Activated CD8-positive, alpha-beta T cell treated with anti-CD3 and anti-CD28 coated beads, Interleukin-2, amount 10 ng/mL, durations not matched to agents 7 days and 5 days (primary cell): ENCODE measurements at regions not wholly inside any gene's neighbourhood (a gene's known extent, or its start where the extent isn't known, plus 50 kb on each side); places are given as distances from the start of the nearest gene placed in this dataset.
"Not testable (repeated sequence)": the region's sequence is repeated elsewhere in the genome, so short reads cannot be mapped to it uniquely, and the experiment has no call there.

Source experiments
- ATAC-seq: fragments of 150-1000 bp; cut with Tn5 transposase; one replicate; pipeline ENCODE4 v1.10.0; 2021; ENCODE audit warnings: moderate library complexity
- CTCF ChIA-PET: fragments of 350-600 bp; sonication (Branson Sonifier 250); formaldehyde crosslinking; loops from one replicate; lab custom pipeline; 2021; ENCODE audit warnings: antibody characterized with exemption; lab: Charles Lee
- POLR2A ChIA-PET: fragments of 350-600 bp; sonication (Branson Sonifier 250); formaldehyde crosslinking; loops from one replicate; lab custom pipeline; 2021; ENCODE audit warnings: antibody characterized with exemption; lab: Charles Lee
- DNase-seq: peaks from one replicate; pipeline ENCODE4 v3.0.0-alpha.2; 2020
- H3K27ac Mint-ChIP-seq: one replicate; pipeline ENCODE4 v1.8.0; 2021; ENCODE audit warnings: mild to moderate bottlenecking, mixed read lengths
- H3K27me3 Mint-ChIP-seq: one replicate; pipeline ENCODE4 v1.8.0; 2021; ENCODE audit warnings: low read depth, mixed read lengths
- H3K36me3 Mint-ChIP-seq: one replicate; pipeline ENCODE4 v1.8.0; 2021; ENCODE audit warnings: low read depth, mixed read lengths
- H3K4me1 Mint-ChIP-seq: one replicate; pipeline ENCODE4 v1.8.0; 2021; ENCODE audit warnings: low read depth, mixed read lengths
- H3K4me3 Mint-ChIP-seq: one replicate; pipeline ENCODE4 v1.8.0; 2021; ENCODE audit warnings: mild to moderate bottlenecking, mixed read lengths
- H3K9me3 Mint-ChIP-seq: one replicate; pipeline ENCODE4 v1.8.0; 2022; ENCODE audit warnings: mixed read lengths; ENCODE audit not compliant: insufficient read depth

- H3K36me3 Mint-ChIP-seq: no peaks in the 10 kb centered on the region
Measured at GRCh38 chr5:25415970-25416369, 771.2 kb upstream of the CDH10 start.

GRCh38 chr5:25414742-25415141 is 770.0 kb upstream of the CDH10 start:
- DNase-seq (no peak), ATAC-seq (no peak)
- no peaks in the 10 kb centered on the region for H3K27me3 Mint-ChIP-seq
- H3K9me3 Mint-ChIP-seq: peaks cover 12% of the 10 kb centered on the region
- ChIA-PET POLR2A (no interaction called here), CTCF (interaction anchor here (0.7 kb wide), 1 partner anchor 11 kb away, joined by 3 read pairs; no protein-coding TSS in a partner anchor)
- no peaks in the 10 kb centered on the region for H3K4me1 Mint-ChIP-seq
- no peak overlapping the region for H3K4me3 Mint-ChIP-seq
- H3K36me3 Mint-ChIP-seq: no peaks in the 10 kb centered on the region
- H3K27ac Mint-ChIP-seq: no peak overlapping the region

More at GRCh38 chr5:25415970-25416369, 771.2 kb upstream of the CDH10 start:
- CTCF ChIA-PET: no interaction called here
- ATAC-seq: no peak
- DNase-seq: no peak
- no peaks in the 10 kb centered on the region for H3K27me3 Mint-ChIP-seq
- H3K4me3 Mint-ChIP-seq: no peak overlapping the region
- no peak overlapping the region for H3K27ac Mint-ChIP-seq
- POLR2A ChIA-PET: no interaction called here
- H3K9me3 Mint-ChIP-seq: peaks cover 15% of the 10 kb centered on the region
- H3K4me1 Mint-ChIP-seq: no peaks in the 10 kb centered on the region

GRCh38 chr5:25412116-25412661 is 767.4 kb upstream of the CDH10 start:
- no peaks in the 10 kb centered on the region for H3K4me1 Mint-ChIP-seq
- H3K27me3 Mint-ChIP-seq: no peaks in the 10 kb centered on the region
- no peak for ATAC-seq
- peaks cover 18% of the 10 kb centered on the region for H3K9me3 Mint-ChIP-seq
- DNase-seq: no peak
- H3K36me3 Mint-ChIP-seq: no peaks in the 10 kb centered on the region
- no peak overlapping the region for H3K27ac Mint-ChIP-seq
- CTCF ChIA-PET: no interaction called here
- no peak overlapping the region for H3K4me3 Mint-ChIP-seq
- POLR2A ChIA-PET: no interaction called here

- H3K36me3 Mint-ChIP-seq, POLR2A ChIA-PET, H3K4me3 Mint-ChIP-seq, H3K27ac Mint-ChIP-seq, H3K4me1 Mint-ChIP-seq, ATAC-seq, DNase-seq, H3K27me3 Mint-ChIP-seq, CTCF ChIA-PET: not testable (repeated sequence)
- peaks cover 16% of the 10 kb centered on the region for H3K9me3 Mint-ChIP-seq
Measured at GRCh38 chr5:25407365-25407764, 762.6 kb upstream of the CDH10 start.

- no peaks in the 10 kb centered on the region for H3K4me1 Mint-ChIP-seq
- ATAC-seq (no peak), DNase-seq (no peak)
- CTCF ChIA-PET: no interaction called here
- H3K36me3 Mint-ChIP-seq: no peaks in the 10 kb centered on the region
- no peak overlapping the region for H3K27ac Mint-ChIP-seq
- no peaks in the 10 kb centered on the region for H3K27me3 Mint-ChIP-seq
- peaks cover 21% of the 10 kb centered on the region for H3K9me3 Mint-ChIP-seq
- POLR2A ChIA-PET: no interaction called here
- no peak overlapping the region for H3K4me3 Mint-ChIP-seq
Measured at GRCh38 chr5:25405850-25406249, 761.1 kb upstream of the CDH10 start.

GRCh38 chr5:25399878-25400480 is 755.2 kb upstream of the CDH10 start:
- no peaks in the 10 kb centered on the region for H3K4me1 Mint-ChIP-seq
- H3K9me3 Mint-ChIP-seq: peaks cover 16% of the 10 kb centered on the region
- no peak for ATAC-seq
- no peak overlapping the region for H3K27ac Mint-ChIP-seq
- no peak overlapping the region for H3K4me3 Mint-ChIP-seq
- ChIA-PET CTCF (no interaction called here), POLR2A (no interaction called here)
- DNase-seq: no peak
- no peaks in the 10 kb centered on the region for H3K36me3 Mint-ChIP-seq
- no peaks in the 10 kb centered on the region for H3K27me3 Mint-ChIP-seq

- Mint-ChIP-seq H3K36me3 (no peaks in the 10 kb centered on the region), H3K4me3 (no peak overlapping the region), H3K4me1 (no peaks in the 10 kb centered on the region), H3K9me3 (peaks cover 21% of the 10 kb centered on the region), H3K27ac (no peak overlapping the region), H3K27me3 (no peaks in the 10 kb centered on the region)
- CTCF ChIA-PET: no interaction called here
- DNase-seq (no peak), ATAC-seq (no peak)
- POLR2A ChIA-PET: no interaction called here
Measured at GRCh38 chr5:25393957-25394356, 749.2 kb upstream of the CDH10 start.

GRCh38 chr5:25393256-25393655 is 748.5 kb upstream of the CDH10 start:
- H3K9me3 Mint-ChIP-seq: peaks cover 21% of the 10 kb centered on the region
- H3K27ac Mint-ChIP-seq: no peak overlapping the region
- no peak for ATAC-seq
- H3K4me1 Mint-ChIP-seq: no peaks in the 10 kb centered on the region
- H3K36me3 Mint-ChIP-seq: no peaks in the 10 kb centered on the region
- ChIA-PET POLR2A (no interaction called here), CTCF (no interaction called here)
- H3K27me3 Mint-ChIP-seq: no peaks in the 10 kb centered on the region
- DNase-seq: no peak
- no peak overlapping the region for H3K4me3 Mint-ChIP-seq

GRCh38 chr5:25387953-25388352 is 743.2 kb upstream of the CDH10 start:
- no peaks in the 10 kb centered on the region for H3K27me3 Mint-ChIP-seq
- no peak for ATAC-seq
- ChIA-PET POLR2A (no interaction called here), CTCF (no interaction called here)
- H3K4me3 Mint-ChIP-seq: no peak overlapping the region
- H3K36me3 Mint-ChIP-seq: no peaks in the 10 kb centered on the region
- no peak for DNase-seq
- peaks cover 24% of the 10 kb centered on the region for H3K9me3 Mint-ChIP-seq
- no peak overlapping the region for H3K27ac Mint-ChIP-seq
- H3K4me1 Mint-ChIP-seq: no peaks in the 10 kb centered on the region

- Mint-ChIP-seq H3K36me3 (no peaks in the 10 kb centered on the region), H3K27ac (no peak overlapping the region), H3K9me3 (peaks cover 45% of the 10 kb centered on the region), H3K4me3 (no peak overlapping the region), H3K4me1 (no peaks in the 10 kb centered on the region), H3K27me3 (no peaks in the 10 kb centered on the region)
- DNase-seq (no peak), ATAC-seq (no peak)
- POLR2A ChIA-PET: no interaction called here
- CTCF ChIA-PET: no interaction called here
Measured at GRCh38 chr5:25362799-25363198, 718.0 kb upstream of the CDH10 start.

- POLR2A ChIA-PET: no interaction called here
- no peaks in the 10 kb centered on the region for H3K27me3 Mint-ChIP-seq
- H3K36me3 Mint-ChIP-seq: no peaks in the 10 kb centered on the region
- H3K4me1 Mint-ChIP-seq: no peaks in the 10 kb centered on the region
- DNase-seq: no peak
- H3K27ac Mint-ChIP-seq: no peak overlapping the region
- peaks cover 31% of the 10 kb centered on the region for H3K9me3 Mint-ChIP-seq
- no peak overlapping the region for H3K4me3 Mint-ChIP-seq
- CTCF ChIA-PET: no interaction called here
- ATAC-seq: no peak
Measured at GRCh38 chr5:25358919-25359318, 714.1 kb upstream of the CDH10 start.

- DNase-seq (no peak), ATAC-seq (no peak)
- Mint-ChIP-seq H3K4me1 (no peaks in the 10 kb centered on the region), H3K27ac (no peak overlapping the region), H3K27me3 (no peaks in the 10 kb centered on the region), H3K4me3 (no peak overlapping the region), H3K9me3 (peaks cover 31% of the 10 kb centered on the region), H3K36me3 (no peaks in the 10 kb centered on the region)
- POLR2A ChIA-PET: no interaction called here
- CTCF ChIA-PET: no interaction called here
Measured at GRCh38 chr5:25357605-25358004, 712.8 kb upstream of the CDH10 start.

- DNase-seq: no peak
- no peaks in the 10 kb centered on the region for H3K27me3 Mint-ChIP-seq
- H3K9me3 Mint-ChIP-seq: peaks cover 15% of the 10 kb centered on the region
- no peaks in the 10 kb centered on the region for H3K4me1 Mint-ChIP-seq
- H3K4me3 Mint-ChIP-seq: no peak overlapping the region
- no peak for ATAC-seq
- CTCF ChIA-PET: no interaction called here
- H3K36me3 Mint-ChIP-seq: no peaks in the 10 kb centered on the region
- H3K27ac Mint-ChIP-seq: no peak overlapping the region
- POLR2A ChIA-PET: no interaction called here
Measured at GRCh38 chr5:25349746-25350145, 705.0 kb upstream of the CDH10 start.
